GM13976 (cell line): ENCODE measurements at regions not wholly inside any gene's neighbourhood (a gene's known extent, or its start where the extent isn't known, plus 50 kb on each side); places are given as distances from the start of the nearest gene placed in this dataset.

Source experiments
- DNase-seq: peaks from one replicate; pipeline ENCODE4 v3.0.0; 2012; ENCODE audit warnings: low spot score
- in situ Hi-C: fragments of 300-500 bp; cut with MboI; formaldehyde crosslinking; loops from one replicate; pipeline ENCODE4 v1.12.0; 2022; ENCODE audit warnings: low sequenced_read_pairs, mixed read lengths, inconsistent platforms; ENCODE audit not compliant: unreplicated experiment
- TF ChIP-seq, protein P1 (sequence below): IDR thresholded peaks from 2 replicates; pipeline ENCODE4 v1.5.1; 2012; ENCODE audit warnings: borderline replicate concordance, mild to moderate bottlenecking; ENCODE audit not compliant: insufficient read depth; ENCODE audit errors: extremely low read depth, missing control alignments, control extremely low read depth

DNA sequence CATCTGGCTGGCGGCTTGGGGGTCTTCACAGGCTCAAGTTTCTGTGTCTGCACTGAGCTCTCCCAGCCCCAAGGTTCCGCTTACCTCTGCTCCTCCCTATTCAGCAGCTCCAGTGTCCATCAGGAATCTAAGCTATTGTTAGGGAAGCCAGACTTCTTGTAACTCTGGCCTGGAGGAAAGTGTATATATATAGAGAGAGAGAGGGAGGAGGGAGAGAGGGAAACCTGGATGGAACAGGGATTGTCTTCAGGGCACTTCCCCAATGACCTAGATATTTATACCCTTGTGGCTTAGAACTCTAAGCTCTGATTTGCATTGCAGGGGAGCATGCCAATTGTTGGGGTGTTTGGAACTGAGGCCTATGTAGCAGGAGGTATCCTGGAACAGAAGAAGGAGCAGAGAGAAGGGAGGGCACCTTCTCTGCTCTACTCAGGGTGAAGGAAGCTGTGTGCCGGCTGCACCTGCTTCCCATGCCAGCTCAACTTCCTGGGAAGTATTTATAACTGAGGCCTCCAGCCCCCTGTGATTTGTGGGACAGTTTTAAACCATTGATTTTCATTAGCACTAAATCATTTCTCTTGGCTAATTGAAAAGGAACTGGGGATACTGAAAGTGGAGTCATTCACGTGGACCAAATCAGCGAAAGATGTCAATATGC, 70.9 kb downstream of the NAV1 start:
- in situ Hi-C loops = no loop called here
- TF ChIP-seq, protein P1, sequence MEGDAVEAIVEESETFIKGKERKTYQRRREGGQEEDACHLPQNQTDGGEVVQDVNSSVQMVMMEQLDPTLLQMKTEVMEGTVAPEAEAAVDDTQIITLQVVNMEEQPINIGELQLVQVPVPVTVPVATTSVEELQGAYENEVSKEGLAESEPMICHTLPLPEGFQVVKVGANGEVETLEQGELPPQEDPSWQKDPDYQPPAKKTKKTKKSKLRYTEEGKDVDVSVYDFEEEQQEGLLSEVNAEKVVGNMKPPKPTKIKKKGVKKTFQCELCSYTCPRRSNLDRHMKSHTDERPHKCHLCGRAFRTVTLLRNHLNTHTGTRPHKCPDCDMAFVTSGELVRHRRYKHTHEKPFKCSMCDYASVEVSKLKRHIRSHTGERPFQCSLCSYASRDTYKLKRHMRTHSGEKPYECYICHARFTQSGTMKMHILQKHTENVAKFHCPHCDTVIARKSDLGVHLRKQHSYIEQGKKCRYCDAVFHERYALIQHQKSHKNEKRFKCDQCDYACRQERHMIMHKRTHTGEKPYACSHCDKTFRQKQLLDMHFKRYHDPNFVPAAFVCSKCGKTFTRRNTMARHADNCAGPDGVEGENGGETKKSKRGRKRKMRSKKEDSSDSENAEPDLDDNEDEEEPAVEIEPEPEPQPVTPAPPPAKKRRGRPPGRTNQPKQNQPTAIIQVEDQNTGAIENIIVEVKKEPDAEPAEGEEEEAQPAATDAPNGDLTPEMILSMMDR = no peak
- no peak for DNase-seq

DNA sequence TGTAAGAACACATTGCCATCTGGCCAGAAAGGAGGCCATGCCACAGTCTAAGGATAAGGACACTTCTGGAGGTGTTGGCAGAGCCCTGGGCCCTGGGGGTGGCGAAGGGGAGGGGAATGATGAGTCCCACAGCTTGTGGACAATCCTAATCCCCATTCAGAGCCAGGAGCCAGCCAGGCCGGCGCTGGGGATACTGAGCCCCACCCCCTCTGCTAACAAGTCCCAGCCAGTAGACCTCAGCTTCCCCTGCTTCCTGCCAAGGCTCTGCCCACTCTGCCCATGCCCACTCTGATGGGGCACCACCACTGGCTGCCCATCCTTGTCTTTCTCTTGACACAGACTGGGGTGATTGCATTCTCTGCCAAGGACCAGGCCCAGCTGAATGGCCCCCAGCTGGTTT, 71.9 kb downstream of the NAV1 start:
- DNase-seq = no peak
- TF ChIP-seq, protein P1 = no peak
- in situ Hi-C loops = no loop called here

DNA sequence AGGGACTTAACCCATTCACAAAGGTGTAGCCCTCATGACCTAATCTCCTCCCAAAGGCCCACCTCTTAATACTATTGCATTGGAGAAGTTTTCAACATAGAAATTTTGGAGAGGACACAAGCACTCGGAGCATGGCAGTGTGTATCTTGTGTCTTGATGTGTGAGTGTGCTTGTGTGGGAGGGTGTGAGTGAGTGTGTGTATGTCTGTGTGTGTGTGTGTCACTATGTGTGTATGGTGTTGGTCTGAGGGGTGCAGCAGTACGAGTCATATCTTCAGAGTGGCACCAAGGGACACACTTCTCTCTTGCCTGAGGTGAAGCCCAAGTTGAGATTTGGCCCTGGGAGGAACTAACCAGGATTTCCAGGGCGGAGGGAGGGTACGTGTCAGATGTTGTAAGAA, 73.7 kb downstream of the NAV1 start:
- TF ChIP-seq, protein P1 = no peak
- DNase-seq = no peak
- in situ Hi-C loops = no loop called here

DNA sequence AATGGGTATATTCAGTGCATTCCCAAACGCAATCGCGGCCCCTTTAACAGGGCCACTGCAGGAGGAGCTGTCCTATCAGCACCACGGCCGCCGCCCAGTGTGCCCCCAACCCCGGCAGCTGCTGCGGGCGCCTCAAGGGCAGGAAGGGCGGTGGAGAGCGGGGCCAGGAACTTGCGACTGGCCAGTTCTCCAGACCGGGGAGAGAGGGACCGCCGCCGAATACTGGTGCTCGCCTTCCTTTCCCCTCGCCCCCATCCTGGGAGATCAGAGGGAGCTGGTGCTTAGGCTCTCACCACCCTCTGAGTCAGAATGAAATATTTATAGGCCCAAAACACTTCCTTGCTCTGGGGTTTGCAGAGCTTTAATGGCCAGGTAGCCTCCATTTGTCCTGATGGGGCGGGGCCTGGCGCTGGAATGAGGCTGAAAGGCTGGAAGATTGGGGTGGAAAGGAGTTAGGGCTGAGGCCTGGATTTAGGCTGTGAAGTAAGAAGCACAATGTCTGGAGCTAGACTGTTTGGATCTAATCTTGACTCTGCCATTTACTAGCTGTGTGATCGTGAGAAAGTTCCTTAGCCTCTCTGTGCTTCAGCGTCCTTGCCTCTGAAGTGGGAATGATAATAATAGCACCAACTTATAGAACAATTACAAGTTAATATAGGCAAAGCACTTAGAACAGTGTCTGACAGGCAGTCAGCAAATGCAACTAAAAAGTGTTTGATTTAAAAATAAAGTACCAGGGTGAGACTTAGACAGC, 75.5 kb downstream of the NAV1 start:
- TF ChIP-seq, protein P1 = no peak
- no peak for DNase-seq
- in situ Hi-C loops = no loop called here

DNA sequence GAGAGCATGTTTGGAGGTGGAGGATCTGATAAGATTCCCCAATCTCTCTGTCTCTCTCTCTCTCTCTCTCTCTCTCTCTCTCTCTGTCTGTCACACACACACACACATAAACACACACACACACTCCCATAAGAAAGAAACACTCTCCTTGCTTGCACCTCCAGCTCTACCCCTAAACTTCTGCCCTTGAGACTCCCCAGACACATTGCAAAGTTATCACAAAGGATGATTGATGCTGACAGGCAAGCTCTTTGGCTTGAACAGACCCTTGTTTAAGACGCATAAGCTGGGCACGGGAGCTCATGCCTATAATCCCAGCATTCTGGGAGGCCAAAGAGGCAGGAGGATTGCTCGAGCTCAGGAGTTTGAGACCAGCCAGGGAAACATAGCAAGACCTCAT, 78.2 kb downstream of the NAV1 start:
- TF ChIP-seq, protein P1 = no peak
- no peak for DNase-seq
- in situ Hi-C loops = no loop called here

DNA sequence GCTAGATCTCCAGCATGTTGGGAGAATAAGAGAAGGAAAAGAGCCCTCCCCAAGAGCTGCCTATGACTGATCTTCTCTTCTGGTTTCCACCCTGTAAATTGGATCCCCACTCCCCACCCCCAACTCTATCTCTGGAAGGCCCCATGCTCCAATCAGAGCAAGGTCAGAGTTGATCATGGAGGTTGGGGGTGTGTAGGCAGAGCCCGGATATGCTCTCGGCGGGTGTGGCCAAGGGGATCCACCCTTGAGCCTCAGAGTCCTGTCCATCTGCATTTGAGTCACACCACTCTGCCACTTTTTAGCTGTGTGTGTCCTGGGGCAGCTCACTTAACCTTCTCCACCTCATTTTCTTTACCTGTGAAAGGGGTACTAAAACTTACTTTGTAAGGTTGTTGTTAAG, 79.5 kb downstream of the NAV1 start:
- TF ChIP-seq, protein P1 = no peak
- in situ Hi-C loops = no loop called here
- DNase-seq = no peak
